Fibroblast of upper back skin (primary cell): ENCODE measurements at regions not wholly inside any gene's neighbourhood (a gene's known extent, or its start where the extent isn't known, plus 50 kb on each side); places are given as distances from the start of the nearest gene placed in this dataset.
A peak's percentile ranks its signal among the peaks of the same experiment; 100 is the strongest.

ENCODE experiments used
- DNase-seq: peaks from one replicate; pipeline ENCODE4 v3.0.0-alpha.2; 2013

DNA sequence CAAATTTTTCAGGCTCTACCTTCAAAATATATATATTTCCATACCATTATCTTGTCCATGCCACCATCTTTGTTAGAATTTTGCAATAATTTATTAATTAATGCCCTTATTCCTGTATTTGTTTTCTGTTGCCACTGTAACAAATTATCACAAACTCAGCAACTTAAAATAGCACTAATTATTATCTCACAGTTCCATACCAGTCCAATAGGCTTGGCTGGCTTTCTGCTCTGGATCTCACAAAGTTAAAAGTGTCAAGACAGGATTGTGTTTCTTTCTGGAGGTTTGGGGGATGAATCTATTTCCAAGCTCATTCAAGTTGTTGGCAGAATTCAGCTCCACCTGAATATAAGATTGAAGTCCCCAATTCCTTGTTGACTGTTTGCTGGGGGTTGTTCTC lies 58.6 kb upstream of the SLC38A4 start:
- DNase-seq: no peak

- peak; percentile 94 for DNase-seq
These were observed 60.8 kb upstream of the SLC38A4 start for GRCh38 chr12:46886541-46887041.

DNA sequence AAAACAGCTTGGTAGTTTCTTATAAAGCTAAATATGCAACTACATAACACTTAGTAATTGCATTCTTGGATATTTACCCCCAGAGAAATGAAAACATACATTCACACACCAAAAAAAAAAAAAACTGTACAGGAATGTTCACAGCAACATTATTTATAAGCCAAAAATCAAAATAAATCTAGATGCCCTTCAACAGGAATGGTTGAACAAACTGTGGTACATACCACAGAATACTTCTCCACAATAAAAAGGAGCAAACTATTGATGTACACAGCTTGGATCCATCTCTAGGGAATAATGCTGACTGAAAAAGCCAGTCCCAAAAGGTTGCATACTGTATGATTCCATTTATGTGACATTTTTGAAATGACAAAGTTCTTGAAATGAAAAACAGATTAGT lies 62.1 kb upstream of the SLC38A4 start:
- DNase-seq: peak; percentile 52

- DNase-seq: no peak
These were observed 62.8 kb upstream of the SLC38A4 start for GRCh38 chr12:46888568-46888967.

DNA sequence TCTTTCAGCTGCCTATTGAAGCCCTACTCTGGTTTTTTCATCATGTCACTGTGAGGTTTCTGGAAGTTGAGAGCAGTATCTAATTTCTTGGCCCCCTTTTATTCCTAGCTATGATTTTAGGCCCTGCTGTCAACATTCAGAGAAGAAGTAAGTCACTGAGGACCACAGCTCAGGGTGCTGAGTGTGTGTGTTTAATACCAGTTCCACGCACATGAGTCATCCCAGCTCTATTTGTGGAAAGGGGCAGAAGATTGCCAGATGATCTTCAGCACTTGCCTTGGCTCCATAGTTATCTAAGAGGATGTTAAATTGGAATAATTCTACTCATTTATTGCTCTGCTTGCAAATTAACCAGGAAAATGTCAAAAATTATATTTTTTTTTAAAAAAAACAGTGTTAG lies 65.5 kb upstream of the SLC38A4 start:
- peak; percentile 84 for DNase-seq

GRCh38 chr12:46892034-46892705 lies 66.4 kb upstream of the SLC38A4 start:
- no peak for DNase-seq

- DNase-seq: no peak
These were observed 67.1 kb upstream of the SLC38A4 start for GRCh38 chr12:46892887-46893286.

DNA sequence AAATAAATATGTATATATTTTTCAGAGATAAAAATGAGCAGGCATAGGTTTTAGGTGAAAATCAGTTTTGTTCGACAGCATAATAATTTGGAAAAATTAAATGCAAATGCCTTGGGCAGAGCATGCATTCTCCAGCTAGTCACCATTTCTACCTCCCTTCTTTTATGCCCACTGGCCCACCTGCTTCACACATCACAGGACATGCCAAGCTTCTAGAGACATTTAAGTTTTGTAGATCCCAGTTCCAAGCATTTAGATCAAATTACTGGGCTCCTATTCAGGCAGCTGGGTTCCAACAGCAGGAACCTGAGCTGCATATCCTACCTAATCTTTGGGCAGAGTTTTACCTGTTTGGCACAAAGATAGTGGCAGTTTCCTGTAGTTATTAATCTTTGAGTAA lies 67.6 kb upstream of the SLC38A4 start:
- no peak for DNase-seq

DNA sequence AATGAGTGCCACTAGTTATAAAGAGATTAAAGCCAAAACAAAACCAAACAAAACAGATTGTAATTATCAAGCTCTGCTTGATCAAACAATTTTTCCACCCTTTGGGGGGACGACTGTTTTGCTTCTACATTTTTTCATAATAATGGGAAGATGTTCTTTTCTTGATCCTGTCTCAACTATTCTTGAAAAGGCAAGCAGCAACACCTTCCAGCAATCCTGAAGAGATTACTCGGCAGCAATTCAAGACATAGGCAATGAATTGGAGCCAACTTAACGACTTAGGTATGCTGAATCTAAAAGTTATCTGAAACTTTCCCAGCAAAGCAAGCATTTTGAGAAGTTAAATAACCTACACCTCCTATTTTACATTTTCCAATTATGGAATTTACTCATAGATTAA lies 69.9 kb upstream of the SLC38A4 start:
- DNase-seq: no peak

DNA sequence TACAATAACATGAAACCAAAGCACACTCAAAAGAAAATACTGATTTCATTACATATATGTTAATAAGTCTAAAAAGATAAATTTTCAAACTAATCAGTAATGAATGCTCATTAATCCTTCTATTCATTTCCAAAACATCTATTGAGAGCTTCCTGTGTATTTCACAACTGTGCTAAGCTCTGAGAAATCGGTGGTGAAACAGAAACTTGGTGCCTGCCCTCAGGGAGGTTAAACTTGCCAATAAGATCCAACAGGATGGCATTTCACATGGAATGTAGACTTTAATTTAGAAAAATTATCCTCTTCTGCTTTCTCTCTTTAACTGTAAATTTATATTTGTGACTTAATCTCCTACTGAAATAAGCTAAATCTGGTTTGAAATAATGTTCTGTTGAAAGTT lies 70.9 kb upstream of the SLC38A4 start:
- no peak for DNase-seq

DNA sequence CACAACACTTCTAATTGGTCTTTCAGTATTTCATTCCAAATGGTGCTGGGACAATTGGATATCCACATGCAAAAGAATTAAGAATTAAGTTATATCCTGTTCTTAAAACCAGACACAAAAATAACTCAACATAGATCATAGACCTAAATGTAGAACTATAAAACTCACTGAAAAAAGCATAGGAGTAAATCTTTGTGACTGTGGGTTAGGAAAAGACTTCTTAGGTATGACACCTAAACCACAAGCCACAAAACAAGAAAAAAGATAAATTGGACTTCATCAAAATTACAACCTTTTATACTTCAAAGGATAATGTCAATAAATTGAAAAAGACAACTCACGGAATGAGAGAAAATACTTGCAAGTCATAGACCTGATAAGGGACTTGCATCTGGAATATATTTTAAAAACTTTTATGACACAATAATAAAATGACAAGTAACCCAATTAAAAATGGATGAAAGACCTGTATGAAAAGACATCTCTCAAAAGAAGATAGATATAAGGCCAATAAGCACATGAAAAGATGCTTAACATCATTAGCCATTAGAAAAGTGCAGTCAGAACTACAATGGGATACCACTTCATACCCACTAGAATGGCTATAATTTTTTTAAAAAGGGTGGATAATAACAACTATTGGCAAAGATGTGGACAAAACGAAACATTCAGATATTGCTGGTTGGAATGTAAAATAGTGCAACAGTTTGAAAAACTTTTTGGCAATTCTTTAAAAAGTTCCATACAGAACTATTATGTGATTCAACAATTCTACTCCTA lies 72.5 kb upstream of the SLC38A4 start:
- DNase-seq: peak; percentile 33

DNA sequence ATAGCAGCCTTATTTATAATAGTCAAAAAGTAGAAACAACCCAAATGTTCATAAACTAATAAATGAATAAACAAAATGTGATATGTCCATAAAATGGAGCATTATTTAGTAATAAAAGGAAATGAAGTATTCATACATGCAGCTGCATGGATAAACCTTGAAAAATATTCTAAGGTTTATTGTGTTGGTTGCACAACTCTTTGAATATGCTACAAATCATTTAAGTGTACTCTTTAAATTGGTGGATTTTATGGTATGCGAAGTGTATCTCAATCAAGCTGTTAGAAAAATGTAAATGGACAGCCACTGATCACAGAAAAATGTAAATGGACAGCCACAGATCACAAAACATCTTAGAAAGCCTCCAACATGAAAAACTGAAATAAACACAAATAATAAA lies 73.2 kb upstream of the SLC38A4 start:
- DNase-seq: peak; percentile 42

- peak; percentile 42 for DNase-seq
These were observed 75.1 kb upstream of the SLC38A4 start for GRCh38 chr12:46900734-46901463.

DNA sequence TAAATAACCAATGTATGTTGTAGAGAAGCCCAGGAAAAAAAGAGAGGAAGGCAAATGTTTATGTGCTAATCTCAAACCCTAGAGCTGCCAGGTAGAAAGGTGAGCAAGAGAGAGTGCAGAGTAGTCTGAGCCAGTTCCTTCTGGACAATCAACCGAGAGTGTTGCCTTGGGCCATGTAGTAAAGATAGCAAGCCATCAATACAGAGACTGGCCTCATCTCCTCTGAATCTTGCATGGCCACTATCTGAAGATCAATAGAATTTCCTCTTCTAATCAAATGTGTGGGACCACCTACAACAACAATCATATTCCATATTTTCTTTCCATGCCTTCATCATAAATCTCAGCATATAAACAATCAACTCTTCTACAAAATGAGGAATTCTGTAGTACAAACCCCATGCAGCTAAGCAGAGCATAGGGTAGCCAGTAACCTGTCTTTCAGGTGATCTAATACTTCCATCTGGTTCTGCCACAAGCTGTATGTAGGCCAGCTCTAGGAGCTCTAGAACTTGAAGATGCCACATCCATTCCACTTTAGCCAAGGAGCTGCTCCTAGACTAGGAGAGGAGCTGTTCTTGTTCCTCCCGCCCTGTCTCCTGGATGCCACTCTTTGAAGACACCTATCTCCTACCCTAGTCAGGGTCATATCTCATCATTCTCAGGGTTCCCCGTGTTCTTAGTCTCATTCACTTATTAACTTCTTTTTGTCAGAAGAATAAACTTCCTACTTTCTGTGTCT lies 75.8 kb upstream of the SLC38A4 start:
- no peak for DNase-seq

GRCh38 chr12:46903058-46903457 lies 77.3 kb upstream of the SLC38A4 start:
- no peak for DNase-seq

DNA sequence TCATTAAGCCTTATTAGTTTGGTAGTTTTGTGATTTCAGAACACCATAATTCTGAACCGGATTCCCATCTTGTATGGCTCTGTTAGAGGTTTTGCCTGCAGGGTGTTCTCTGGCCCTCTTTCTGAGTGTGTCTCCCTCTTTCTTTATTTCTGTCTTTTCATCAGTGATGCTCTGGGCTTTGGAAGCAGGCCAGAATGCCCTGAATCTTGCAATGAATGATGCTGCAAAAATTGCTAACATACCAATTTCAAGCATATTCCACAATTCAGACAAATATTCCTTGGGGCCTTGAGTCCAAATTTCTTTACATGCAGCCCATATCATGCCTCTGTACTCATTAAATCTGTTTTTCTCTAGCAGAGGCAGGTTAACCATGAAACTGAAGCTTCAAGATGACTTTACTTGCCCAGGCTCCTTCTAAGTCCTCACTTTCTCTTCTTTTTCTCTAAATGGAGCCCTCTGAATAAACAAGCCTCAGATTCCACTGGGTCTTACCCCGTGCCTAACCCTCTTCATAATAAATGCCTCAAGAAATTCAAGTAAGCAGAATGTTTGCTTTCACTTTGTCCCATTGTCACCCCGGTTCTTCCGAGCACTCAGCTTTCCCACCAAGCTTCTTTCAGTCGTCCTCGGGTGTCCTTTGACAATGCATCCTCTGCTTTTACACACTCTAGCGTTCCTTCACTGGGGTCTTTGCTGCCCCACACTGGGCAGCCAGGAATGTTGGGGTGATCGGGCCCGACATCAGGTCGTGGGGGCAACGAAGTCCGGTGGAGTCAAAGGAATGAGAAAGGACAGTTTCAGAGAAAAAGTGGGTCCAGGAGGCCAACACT lies 78.8 kb upstream of the SLC38A4 start:
- DNase-seq: peak; percentile 87

GRCh38 chr12:46905239-46905627 lies 79.4 kb upstream of the SLC38A4 start:
- peak; percentile 96 for DNase-seq

GRCh38 chr12:46907791-46908190 lies 82.0 kb upstream of the SLC38A4 start:
- DNase-seq: no peak

GRCh38 chr12:46908236-46908935 lies 82.6 kb upstream of the SLC38A4 start:
- peak; percentile 52 for DNase-seq

DNA sequence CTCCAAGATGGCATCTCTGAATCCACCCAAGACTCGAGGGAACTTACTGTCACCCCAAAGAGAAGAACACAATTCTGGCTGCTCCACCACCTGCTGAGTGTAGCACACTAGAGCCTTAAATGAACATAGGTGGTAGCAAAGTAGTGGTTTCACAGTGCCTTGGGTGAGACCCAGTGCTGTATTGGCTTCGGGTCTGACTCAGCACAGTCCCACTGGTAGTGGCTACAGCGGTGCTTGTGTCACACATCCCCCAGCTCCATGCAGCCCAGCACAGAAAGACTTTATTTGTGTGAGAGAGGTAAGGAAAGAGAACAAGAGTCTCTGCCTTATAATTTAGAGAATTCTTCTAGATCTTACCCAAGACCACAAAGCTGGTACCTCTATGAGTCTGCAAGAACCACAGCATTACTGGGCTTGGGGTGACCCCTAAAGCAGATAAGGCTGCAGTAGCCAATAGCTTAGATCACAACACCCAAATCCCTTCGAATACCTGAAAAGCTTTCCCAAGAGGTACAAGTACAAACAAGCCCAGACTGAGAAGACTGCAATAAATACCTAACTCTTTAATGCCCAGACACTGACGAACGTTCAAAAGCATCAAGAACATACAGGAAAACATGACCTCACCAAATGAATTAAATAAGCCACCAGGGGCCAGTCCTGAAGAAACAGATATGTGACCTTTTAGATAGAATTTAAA lies 83.3 kb upstream of the SLC38A4 start:
- no peak for DNase-seq

DNA sequence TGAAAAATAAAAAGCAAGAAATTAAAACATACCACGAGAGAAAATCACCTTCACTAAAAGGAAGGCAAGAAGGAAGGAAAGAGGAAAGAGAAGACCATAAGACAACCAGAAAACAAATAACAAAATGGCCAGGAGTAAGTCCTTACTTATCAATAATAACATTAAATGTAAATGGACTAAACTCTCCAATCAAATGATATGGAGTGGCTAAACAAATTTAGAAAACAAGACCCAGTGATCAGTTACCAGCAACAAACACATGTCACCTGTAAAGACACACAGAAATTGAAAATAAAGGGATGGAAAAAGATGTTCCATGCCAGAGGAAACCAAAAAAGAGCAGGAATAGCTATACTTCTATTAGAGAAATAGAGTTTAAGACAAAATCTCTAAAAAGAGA lies 85.0 kb upstream of the SLC38A4 start:
- DNase-seq: no peak
